ENCODE measurements at regions not wholly inside any gene's neighbourhood (a gene's known extent, or its start where the extent isn't known, plus 50 kb on each side); places are given as distances from the start of the nearest gene placed in this dataset.

DNA sequence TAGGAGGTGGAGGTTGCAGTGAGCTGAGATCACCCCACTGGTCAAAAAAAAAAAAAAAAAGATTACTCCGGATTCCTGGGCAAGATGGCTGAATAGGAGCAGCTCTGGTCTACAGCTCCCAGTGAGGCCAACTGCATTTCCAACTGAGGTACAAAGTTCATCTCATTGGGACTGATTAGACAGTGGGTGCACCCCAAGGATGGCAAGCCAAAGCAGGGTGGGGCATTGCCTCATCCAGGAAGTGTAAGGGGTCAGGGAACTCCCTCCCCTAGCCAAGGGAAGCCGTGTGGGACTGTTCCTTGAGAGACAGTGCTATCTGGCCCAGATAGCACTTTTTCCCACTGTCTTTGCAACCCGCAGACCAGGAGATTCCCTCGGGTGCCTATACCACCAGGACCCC lies 70.7 kb downstream of the CARTPT start:
- TF ChIP-seq EZH2phosphoT487 (IDR thresholded peaks at IDR 0.05; ENCODE audit: insufficient read depth, low read depth) (no peak), EZH2 (IDR thresholded peaks at IDR 0.05; ENCODE audit: insufficient read depth, poor library complexity, severe bottlenecking) (no peak)
